Stomach (tissue), 8 donors: ENCODE measurements at regions not wholly inside any gene's neighbourhood (a gene's known extent, or its start where the extent isn't known, plus 50 kb on each side); places are given as distances from the start of the nearest gene placed in this dataset.
"Not testable (repeated sequence)": the region's sequence is repeated elsewhere in the genome, so short reads cannot be mapped to it uniquely, and the experiment has no call there.

ENCODE experiments used
- DNase-seq, 2 donors: peaks; one replicate each; pipeline versions ENCODE4 v3.0.0 to v3.0.0-alpha.2; 2013 to 2019
- H3K27ac ChIP-seq, 5 donors: fragments of 200-600 bp in 4 of 5; sonication (generic) in 4 of 5; one replicate each; pipeline ENCODE4 v1.5.1; 2013 to 2019; ENCODE audit warnings: mild to moderate bottlenecking in 1 of 5, moderate library complexity in 1 of 5
- H3K27me3 ChIP-seq, 3 donors: fragments of 200-600 bp; sonication (generic); one replicate each; pipeline ENCODE4 v1.5.1; 2017 to 2019; ENCODE audit warnings: mixed run types in 1 of 3
- H3K36me3 ChIP-seq, 4 donors: fragments of 200-600 bp; sonication (generic); 1 replicate in 3 of 4; 2 replicates in 1 of 4; pipeline ENCODE4 v1.5.1; 2016 to 2019
- H3K4me1 ChIP-seq, 4 donors: fragments of 200-600 bp; sonication (generic); one replicate each; pipeline ENCODE4 v1.5.1; 2016 to 2019
- H3K4me3 ChIP-seq, 4 donors: fragments of 200-600 bp; sonication (generic) in 3 of 4; one replicate each; pipeline ENCODE4 v1.5.1; 2016 to 2019; ENCODE audit warnings: mild to moderate bottlenecking in 1 of 4
- H3K9me3 ChIP-seq, 4 donors: fragments of 200-600 bp; sonication (generic); one replicate each; pipeline ENCODE4 v1.5.1; 2016 to 2019
- EP300 ChIP-seq: sonication (generic); formaldehyde crosslinking; IDR thresholded peaks from one replicate; pipeline ENCODE4 v1.6.1; 2017; ENCODE audit warnings: antibody characterized with exemption
- POLR2A ChIP-seq, 4 donors: fragments of 450-650 bp; IDR thresholded peaks; one replicate each; pipeline ENCODE4 v1.6.1; 2016; ENCODE audit warnings: antibody characterized with exemption in 4 of 4, control low read depth in 2 of 4, mild to moderate bottlenecking in 1 of 4, moderate library complexity in 1 of 4
- POLR2AphosphoS5 ChIP-seq, 3 donors: sonication (generic); formaldehyde crosslinking; IDR thresholded peaks; one replicate each; pipeline ENCODE4 v1.6.1; 2016; ENCODE audit warnings: antibody characterized with exemption in 3 of 3
- WGBS, 5 donors: extraction: QIAGEN DNeasy Blood & Tissue Kit in 3 of 5; methylation state at CpG; one replicate each; pipeline versions ENCODE4 v1.1.5 to v1.1.7; 2013 to 2018; 5-methylcytosine and 5-hydroxymethylcytosine counted together
- intact Hi-C: fragments of 100-400 bp; cut with DNase I; formaldehyde crosslinking; loops from one replicate; pipeline ENCODE4 v1.15.1; 2023; ENCODE audit warnings: low total_unique reads
- TF ChIP-seq, protein P1 (sequence below), 7 experiments: fragments of 450-650 bp in 4 of 7; fragments of 200-600 bp in 3 of 7; sonication (generic) in 3 of 7; IDR thresholded peaks; one replicate each; pipeline ENCODE4 v1.5.1; 2016 to 2019; ENCODE audit warnings: antibody characterized with exemption in 7 of 7, control low read depth in 2 of 7, mild to moderate bottlenecking in 1 of 7
- donor health status: healthy with polysubstance abuse.
- donor health status: Bipolar disorder and iron deficiency.
- donor health status: healthy.

DNA sequence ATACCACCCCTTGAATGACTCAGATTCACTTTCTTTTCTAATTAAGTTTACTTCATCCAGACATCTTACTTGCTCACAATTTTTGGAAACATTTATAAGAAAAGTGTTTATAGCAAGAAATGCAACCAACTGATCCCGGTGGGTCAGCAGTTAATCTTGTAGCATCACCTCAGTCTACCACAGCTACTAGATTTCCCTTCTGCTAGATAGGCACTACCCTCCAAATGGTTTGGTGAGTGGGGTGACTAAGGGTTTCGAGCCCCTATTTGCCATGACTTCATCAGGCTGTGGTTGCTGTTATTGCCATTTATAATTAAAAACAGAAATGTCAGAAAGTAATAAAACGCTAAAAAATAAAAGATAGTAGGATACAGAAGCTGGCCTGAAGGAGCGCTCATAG lies 930.1 kb upstream of the GJE1 start:
- intact Hi-C loops: no loop called here
- WGBS, 5 donors: 81 to 86% (median 84%) methylated on average over 4 of the region's 4 CpGs
- no peaks in the 10 kb centered on the region for H3K9me3 ChIP-seq
- H3K4me3 ChIP-seq: no peak overlapping the region
- no peak overlapping the region for H3K27ac ChIP-seq
- H3K36me3 ChIP-seq: no peaks in the 10 kb centered on the region
- peaks cover 0 to 5% (median 0%) of the 10 kb centered on the region in 4 donors for H3K4me1 ChIP-seq
- no peak for TF ChIP-seq POLR2AphosphoS5 (IDR thresholded peaks at IDR 0.05)
- TF ChIP-seq EP300: no peak
- no peak for TF ChIP-seq POLR2A (IDR thresholded peaks at IDR 0.05)
- TF ChIP-seq, protein P1, sequence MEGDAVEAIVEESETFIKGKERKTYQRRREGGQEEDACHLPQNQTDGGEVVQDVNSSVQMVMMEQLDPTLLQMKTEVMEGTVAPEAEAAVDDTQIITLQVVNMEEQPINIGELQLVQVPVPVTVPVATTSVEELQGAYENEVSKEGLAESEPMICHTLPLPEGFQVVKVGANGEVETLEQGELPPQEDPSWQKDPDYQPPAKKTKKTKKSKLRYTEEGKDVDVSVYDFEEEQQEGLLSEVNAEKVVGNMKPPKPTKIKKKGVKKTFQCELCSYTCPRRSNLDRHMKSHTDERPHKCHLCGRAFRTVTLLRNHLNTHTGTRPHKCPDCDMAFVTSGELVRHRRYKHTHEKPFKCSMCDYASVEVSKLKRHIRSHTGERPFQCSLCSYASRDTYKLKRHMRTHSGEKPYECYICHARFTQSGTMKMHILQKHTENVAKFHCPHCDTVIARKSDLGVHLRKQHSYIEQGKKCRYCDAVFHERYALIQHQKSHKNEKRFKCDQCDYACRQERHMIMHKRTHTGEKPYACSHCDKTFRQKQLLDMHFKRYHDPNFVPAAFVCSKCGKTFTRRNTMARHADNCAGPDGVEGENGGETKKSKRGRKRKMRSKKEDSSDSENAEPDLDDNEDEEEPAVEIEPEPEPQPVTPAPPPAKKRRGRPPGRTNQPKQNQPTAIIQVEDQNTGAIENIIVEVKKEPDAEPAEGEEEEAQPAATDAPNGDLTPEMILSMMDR (IDR thresholded peaks at IDR 0.05): no peak
- H3K27me3 ChIP-seq: no peaks in the 10 kb centered on the region
- DNase-seq: no peak

DNA sequence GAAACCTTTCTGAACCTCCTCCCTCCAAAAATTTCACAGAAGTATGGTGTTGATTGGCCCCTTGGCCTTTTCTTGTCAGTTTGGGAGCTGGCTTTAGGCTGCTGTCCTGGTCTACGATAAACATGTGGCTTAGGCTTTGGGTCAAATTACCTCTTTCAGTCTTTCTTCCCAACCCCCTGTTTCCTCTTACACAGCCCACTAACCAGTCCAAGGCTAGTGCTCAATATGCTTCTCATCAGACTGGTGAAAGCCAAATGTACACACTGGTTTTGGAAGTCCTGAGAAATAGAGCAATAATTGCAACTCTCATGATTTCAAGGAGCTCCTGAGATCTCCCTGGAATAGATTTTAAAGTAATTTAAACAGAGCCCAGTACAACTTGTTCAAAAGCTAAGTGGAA lies 933.7 kb upstream of the GJE1 start:
- no peaks in the 10 kb centered on the region for H3K36me3 ChIP-seq
- H3K4me3 ChIP-seq: no peak overlapping the region
- TF ChIP-seq POLR2A (IDR thresholded peaks at IDR 0.05) (no peak), POLR2AphosphoS5 (IDR thresholded peaks at IDR 0.05) (peak in 1 of 3 donors; percentile 40)
- H3K27me3 ChIP-seq: no peaks in the 10 kb centered on the region
- intact Hi-C loops: no loop called here
- peaks cover 0 to 5% (median 0%) of the 10 kb centered on the region in 4 donors for H3K4me1 ChIP-seq
- WGBS, 5 donors: 38 to 68% (median 54%) methylated on average over 1 of the region's 1 CpG
- DNase-seq: peak in 1 of 2 donors; percentile 53
- peak overlapping the region in 3 of 5 donors; percentile 11 to 60 (median 47) for H3K27ac ChIP-seq
- H3K9me3 ChIP-seq: no peaks in the 10 kb centered on the region

DNA sequence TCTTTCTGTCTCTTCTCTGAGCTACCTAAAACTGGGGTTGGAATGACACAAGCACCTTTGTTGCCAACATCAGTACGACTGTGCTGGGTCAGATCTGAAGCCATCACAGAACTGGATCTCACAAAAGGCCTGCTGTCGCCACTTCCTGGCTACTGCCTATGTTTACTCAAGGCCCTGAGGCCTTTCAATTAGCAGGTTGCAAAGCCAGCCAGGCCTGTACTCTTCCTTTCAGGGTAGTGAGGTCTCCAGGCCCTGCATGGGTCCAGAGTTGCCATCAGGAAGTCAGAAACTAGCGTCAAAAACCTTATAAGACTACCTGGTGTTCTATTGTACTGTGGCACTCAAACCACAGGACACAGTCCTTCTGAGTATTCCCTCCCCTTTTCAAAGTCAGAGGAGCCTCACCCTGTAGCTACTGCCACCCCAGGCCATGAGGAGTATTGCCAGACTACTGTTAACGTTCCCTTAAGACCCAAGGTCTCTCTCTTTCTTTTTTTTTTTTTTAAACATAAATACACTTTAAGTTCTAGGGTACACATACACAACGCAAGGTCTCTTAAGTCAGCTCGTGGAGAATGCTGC lies 937.4 kb upstream of the GJE1 start:
- Histone ChIP-seq H3K27me3 (no peaks in the 10 kb centered on the region), H3K4me1 (peaks cover 0 to 5% (median 0%) of the 10 kb centered on the region in 4 donors), H3K4me3 (no peak overlapping the region), H3K36me3 (no peaks in the 10 kb centered on the region), H3K27ac (no peak overlapping the region), H3K9me3 (peaks cover 0 to 19% (median 7%) of the 10 kb centered on the region in 4 donors)
- 67 to 83% (median 79%) methylated on average over 6 of the region's 6 CpGs for WGBS, 5 donors
- intact Hi-C loops: no loop called here
- no peak for TF ChIP-seq EP300
- no peak for TF ChIP-seq POLR2AphosphoS5 (IDR thresholded peaks at IDR 0.05)
- TF ChIP-seq, protein P1 (IDR thresholded peaks at IDR 0.05): no peak
- no peak for TF ChIP-seq POLR2A (IDR thresholded peaks at IDR 0.05)
- DNase-seq: no peak

DNA sequence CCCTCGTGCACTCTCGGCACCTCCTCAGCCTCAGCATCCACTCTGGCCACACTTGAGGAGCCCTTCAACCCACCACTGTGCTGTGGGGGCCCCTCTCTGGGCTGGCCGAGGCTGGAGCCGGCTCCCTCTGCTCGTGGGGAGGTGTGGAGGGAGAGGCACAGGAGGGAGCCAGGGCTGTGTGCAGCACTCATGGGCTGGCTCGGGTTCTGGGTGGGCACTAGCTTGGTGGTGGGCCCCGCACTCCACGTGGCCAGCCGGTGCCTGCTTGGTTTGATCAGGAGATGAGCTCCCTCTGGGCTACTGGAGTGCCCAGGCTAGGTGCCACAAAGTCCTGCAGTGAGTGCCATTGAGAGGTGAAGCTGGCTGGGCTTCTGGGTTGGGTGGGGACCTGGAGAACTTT lies 949.4 kb upstream of the GJE1 start:
- TF ChIP-seq POLR2AphosphoS5 (IDR thresholded peaks at IDR 0.05): no peak
- no peak for TF ChIP-seq EP300
- TF ChIP-seq, protein P1 (IDR thresholded peaks at IDR 0.05): no peak
- TF ChIP-seq POLR2A (IDR thresholded peaks at IDR 0.05): no peak
- Histone ChIP-seq H3K36me3 (no peaks in the 10 kb centered on the region), H3K9me3 (peaks cover 0 to 21% (median 12%) of the 10 kb centered on the region in 4 donors), H3K4me3 (no peak overlapping the region), H3K4me1 (no peaks in the 10 kb centered on the region), H3K27ac (no peak overlapping the region), H3K27me3 (no peaks in the 10 kb centered on the region)
- no peak for DNase-seq
- WGBS, 5 donors: 84 to 100% (median 88%) methylated on average over 5 to 9 of the region's 9 CpGs
- intact Hi-C loops: no loop called here

- H3K4me1 ChIP-seq, intact Hi-C loops, H3K27ac ChIP-seq, H3K36me3 ChIP-seq, DNase-seq, H3K9me3 ChIP-seq, H3K4me3 ChIP-seq, H3K27me3 ChIP-seq: not testable (repeated sequence)
- WGBS, 5 donors: 93 to 95% (median 95%) methylated on average over 5 of the region's 5 CpGs
Observed at GRCh38 chr6:141175458-141175857, 957.3 kb upstream of the GJE1 start.
